NCI-H510A (cell line): ENCODE measurements at regions not wholly inside any gene's neighbourhood (a gene's known extent, or its start where the extent isn't known, plus 50 kb on each side); places are given as distances from the start of the nearest gene placed in this dataset.
"Not testable (repeated sequence)": the region's sequence is repeated elsewhere in the genome, so short reads cannot be mapped to it uniquely, and the experiment has no call there.

Experiments
- DNase-seq: peaks from one replicate; lab custom pipeline; 2025; lab: John Stamatoyannopoulos, UW

DNA sequence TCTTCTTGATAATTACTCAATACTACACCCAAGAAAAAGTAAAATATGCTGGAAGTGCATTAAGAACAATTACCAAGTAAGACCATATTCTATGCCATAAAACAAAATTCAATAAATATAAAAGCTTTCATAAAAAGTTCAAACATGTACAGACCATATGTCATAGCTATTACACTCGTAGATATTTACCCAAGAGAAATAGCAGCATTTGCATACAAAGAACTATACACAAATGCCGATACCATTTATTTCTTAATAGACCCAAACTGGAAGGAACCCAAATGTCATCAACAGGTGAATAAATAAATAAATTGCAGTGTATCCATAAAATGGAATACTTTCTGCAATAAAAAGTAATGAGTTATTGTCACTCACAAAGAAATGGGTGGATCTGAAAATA, 78.3 kb upstream of the SLC16A7 start:
- no peak for DNase-seq

DNA sequence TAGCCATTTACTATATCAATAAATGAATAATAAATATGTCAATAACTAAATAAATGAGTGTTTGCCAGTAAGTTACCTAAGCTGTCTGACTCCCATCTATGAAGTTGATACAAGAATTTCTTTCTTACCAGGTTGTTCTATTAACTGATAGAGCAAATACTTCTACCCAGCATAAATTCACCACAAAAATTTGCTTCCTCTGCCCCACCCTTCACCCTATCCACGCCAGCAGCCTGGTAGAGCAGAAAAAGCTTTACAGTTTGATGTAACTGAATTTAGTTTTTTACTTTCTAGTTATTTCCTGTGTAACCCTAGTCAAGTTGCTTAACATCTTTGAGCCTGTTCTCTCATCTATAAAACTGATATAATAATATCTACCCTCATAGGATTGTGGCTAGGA, 94.9 kb upstream of the SLC16A7 start:
- DNase-seq: no peak

DNA sequence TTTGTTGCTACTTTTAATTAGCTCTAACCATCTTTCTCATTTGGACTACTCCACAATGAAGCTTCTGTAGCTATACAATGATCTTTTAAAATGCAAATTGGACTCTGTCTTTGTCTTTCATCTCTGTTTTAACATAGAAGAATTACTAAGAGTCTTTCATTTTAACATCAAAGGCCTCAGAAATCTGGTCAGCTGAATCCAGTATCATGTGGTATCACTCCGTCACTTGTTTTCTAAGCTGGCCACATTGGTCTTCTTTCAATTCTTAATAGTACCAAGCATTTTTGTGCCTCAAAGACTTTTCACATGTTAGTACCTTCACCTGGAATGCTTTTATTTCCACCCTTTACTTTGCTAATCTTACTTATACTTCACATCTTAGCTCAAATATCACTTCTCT, 95.5 kb upstream of the SLC16A7 start:
- no peak for DNase-seq

DNA sequence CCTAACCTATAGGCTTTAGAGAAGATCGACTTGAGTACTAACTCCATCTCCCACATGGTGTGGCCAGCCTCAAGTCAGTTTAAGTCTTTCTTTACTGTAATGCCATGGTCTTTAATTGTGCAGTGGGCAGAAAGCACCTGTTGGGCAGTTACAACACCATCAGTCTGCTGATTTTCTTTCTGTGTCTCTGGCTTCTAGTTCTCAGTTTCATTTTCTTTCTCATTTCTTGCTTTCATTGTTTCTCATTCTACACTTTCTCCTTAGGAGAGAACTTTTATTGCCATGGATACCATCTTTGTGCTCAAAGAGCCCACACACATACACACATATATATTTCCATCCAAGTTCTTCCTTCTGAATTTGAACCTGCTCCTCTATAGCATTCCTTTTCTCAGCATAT, 96.1 kb upstream of the SLC16A7 start:
- DNase-seq: no peak

DNA sequence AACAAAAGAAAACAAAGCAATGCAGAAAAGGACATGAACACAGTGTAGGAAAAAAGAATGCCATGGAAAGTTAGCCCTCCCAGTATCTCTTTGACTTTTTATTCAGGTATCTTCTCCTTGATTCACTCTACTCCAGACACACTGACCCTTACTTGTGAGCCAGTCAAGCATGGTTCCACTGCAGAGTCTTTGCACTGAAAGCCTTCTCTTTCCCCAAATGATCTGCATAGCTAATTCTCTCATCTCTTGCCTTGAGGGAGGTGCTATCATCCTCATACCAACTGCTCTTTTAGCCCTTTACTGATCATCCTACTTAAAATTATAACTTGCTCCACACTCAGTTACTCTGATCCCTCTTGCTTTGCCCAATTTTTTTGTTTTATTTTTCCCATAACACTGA, 101.2 kb upstream of the SLC16A7 start:
- no peak for DNase-seq

DNA sequence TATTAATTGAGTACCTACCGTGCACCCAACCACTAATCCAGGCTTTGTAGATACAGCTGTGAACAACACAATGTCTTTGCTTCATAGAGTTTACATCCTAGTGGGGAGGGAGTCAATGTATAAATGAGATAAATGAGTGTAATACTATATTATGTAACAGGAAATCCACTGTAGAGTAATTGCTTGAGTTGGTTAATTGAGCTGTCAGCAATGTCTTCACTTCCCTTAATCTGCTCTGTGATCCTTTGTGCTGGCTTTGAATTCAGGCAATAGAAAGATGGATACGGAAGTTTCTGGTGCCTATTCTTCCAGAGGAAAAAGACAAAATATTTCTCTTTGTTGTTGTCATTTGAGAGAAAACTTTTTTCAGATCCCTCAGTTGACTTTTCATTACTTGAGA, 104.0 kb upstream of the SLC16A7 start:
- no peak for DNase-seq

DNA sequence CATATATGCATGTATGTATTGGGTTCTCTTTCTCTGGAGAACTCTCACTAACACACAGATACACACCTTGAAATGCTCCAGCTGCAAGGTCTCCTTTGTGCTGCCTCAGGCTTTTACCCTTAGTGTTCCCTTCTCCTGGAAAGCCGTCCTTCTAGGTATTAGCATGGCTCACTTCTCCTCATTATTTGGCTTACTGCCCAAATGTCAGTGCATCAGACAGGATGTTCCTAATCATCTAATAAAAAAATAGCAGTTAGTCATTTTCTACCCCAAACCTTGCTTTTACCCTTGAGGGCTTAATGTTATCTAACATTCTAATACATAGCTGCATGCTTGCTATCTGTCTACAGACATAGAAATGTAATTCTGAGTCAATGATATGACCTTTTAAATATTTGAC, 109.0 kb upstream of the SLC16A7 start:
- no peak for DNase-seq

DNA sequence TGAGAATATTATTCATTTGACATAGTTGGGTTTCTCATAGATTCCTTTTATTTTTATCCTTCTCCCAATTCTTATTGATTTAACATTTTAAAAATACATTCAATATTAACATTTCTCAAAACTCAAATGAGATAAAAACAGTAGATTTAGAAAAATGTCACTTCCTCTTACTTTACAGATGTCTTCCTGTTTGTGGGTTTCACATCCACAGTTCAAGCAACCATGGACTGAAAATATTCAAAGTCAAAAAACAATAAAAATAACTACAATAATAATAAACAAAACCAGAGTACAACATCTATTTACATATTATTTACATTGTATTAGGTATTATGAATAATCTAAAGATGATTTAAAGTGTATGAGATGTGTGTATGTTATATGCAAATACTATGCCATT, 111.3 kb upstream of the SLC16A7 start:
- DNase-seq: no peak

DNA sequence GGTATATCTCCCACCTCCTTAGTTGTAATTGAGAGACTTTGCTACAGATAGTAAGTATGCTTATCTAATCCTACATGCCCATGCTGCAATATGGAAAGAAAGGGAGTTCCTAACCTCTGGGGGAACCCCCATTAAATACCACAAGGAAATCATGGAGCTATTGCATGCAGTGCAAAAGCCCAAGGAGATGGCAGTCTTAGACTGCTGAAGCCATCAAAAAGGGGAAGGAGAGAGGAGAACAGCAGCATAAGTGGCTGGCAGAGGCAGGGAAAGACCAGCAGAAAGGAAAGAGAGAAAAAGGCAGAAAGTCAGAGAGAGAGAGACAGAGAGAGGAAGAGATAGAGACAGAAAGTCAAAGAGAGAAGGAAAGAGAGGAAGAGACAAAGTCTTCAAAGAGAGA, 121.6 kb upstream of the SLC16A7 start:
- not testable (repeated sequence) for DNase-seq

DNA sequence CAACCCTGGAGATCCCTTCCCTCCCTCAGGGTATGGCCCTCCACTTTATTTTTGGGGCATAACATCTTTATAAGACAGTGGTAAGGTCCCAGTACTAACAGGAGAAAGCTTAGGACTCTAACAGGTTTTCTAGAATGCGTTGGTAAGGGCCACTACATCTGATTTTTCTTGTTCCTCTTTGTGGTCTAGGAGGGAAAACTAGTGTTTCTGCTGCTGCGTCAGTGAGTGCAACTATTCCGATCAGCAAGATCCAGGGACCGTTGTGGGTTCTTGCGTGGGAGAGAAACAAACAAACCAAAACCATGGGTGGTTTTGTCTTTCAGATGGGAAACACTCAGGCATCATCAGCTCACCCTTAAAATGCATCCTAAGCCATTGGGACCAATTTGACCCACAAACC, 123.6 kb upstream of the SLC16A7 start:
- DNase-seq: no peak

DNA sequence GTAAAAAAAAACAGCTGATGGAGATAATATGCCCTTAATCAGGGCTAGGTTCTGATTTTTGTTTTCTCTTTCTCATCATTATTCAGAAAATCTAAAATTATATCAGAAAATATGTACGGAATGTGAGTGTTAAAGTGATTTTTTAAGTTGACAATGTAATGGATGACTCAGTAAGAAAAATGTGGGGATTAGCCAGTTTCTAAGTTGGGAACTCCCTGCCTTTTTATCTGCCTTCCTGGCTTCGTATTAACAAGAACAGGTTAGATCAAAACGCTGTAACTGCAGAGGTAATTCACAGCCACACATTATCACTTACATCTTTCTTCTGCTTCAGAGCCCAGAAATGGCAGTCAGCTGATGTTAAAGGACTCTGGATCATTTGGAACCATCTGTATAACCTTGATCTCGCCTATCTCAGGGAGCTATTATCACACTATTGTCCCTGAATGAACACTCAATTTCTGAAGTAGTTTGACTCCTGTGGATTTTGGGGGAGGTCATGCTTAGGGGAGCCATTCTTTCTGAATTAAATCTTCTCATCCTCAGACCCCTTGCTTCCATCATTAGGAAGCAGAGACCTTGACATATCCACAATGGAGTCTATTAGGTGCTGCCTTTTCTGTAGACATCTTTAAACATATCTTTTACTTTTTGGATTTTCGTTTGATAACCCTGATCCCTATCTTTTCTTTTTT, 135.7 kb upstream of the SLC16A7 start:
- DNase-seq: no peak

DNA sequence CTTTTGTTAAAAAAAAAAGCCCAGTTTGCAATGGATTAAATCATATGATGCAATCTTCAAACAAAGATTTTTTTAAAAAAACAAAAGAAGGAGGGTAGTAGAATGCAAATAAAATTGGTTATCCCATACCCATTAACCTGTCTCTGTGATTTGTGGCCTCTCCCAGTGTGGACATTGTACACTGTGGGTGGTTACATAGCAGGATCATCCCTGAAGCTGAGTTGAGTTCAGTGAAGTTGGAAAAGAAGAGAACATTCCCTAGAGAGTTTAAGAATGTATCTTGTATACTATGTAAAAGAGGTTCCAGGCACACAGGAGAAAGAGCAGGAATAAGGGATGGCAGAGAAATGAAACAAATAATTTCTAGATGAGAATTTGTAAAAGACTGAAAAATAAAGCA, 142.4 kb upstream of the SLC16A7 start:
- no peak for DNase-seq

DNA sequence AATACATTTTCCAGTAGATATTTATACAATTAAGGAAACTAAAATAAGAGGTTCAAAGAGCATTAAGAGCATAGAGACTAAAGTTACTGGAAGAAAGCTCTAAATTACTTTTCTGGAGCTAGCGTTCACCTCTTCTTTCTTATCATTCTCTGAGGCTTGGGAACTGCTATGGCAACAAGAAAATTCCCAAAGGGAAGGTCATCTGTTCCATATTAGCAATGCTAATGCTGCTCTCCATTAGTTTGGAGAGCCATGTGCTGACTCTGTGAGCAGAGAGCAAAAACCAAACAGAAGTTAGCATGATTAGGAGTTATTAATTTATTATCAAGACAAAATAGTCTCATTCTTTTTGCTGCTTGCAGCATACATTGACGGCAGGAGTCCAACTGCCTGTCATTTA, 143.1 kb upstream of the SLC16A7 start:
- DNase-seq: no peak

DNA sequence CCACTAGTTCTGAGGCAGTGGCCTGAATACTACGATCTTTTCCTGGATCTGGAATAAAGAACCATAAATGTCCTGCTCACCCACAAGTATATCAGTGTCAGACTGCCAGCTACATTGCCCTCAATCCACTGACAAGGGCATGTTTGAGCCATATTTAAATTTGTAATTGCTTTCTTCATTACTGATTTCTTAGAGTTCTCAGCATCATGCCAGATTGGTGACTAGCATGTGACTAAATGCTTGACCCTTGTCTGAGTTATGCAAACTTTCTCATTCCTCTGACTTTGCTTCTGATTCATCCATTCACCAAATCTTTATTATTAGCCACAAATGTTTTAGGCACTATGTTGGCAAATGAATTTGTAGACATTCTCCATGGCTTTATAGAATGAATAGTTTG, 143.6 kb upstream of the SLC16A7 start:
- no peak for DNase-seq

DNA sequence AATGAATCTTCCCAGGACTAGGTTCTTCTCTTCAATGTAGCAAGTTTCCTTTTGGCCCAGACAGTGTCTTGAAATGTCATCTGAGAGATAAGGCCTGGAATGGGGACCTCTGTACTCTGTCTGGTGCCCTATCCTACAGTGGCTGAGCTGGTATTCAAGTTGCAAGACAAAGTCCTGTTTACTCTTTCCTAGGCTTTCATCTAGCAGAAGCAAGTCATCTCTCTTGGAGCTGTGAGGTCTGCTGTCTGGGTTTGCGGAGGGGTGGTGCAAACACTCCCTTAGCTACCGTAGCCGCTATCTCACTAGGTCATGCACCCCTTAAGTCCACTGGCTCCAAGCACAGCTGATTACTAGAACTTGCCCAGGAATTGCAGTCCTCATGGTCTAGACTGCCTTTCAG, 149.7 kb upstream of the SLC16A7 start:
- DNase-seq: no peak

DNA sequence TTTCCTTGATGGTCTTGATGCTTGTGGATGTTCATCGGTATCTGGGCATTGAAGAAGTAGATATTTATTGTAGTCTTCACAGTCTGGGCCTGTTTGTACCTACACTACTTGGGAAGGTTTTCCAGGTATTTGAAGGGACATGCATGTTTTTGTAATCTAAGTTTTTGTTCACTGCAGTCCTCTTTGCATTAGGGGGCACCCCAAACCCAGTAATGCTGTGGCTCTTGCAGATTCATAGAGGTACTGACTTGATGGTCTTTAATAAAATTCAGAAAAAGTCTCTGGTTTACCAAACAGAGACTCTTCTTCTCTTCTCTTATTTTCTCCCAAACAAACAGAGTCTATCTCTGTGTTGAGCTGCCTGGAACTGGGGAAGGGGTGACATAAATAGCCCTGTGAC, 150.9 kb upstream of the SLC16A7 start:
- DNase-seq: no peak

DNA sequence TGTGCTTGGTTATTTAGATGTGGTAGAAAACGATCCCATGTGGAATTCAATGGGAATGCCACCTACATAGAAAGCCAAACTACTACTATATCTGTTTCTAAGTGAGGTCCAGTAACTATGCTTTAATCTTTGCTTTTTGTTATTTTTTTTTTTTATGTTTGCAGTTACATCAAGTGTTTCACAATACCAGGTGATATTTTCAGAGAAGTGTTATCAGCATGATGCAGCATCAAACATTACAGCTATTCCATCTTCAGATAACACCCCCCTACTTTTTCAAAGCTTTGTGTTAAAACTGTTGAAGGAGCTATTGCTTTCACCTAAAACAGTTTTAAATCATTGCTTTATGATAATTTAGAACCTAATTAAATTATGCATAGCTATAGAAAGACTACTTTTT, 163.8 kb upstream of the SLC16A7 start:
- DNase-seq: no peak

DNA sequence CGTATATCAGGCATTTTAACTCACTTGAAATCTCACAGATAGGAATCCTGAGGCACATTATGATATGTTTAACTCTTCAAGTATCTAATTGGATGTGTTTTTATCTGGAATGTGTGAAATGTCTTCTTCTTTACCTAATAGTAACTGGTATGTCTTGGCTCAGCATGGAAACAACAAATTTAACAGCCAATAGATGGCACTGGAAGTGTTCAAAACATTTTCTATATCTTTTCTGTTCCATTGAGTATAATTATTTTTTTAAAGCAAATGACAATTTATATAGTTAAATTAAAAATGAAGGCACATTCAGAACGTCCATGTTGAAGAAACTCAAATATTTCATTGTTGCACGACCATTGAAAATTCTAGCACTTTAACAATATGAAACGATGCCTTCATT, 164.6 kb upstream of the SLC16A7 start:
- no peak for DNase-seq

DNA sequence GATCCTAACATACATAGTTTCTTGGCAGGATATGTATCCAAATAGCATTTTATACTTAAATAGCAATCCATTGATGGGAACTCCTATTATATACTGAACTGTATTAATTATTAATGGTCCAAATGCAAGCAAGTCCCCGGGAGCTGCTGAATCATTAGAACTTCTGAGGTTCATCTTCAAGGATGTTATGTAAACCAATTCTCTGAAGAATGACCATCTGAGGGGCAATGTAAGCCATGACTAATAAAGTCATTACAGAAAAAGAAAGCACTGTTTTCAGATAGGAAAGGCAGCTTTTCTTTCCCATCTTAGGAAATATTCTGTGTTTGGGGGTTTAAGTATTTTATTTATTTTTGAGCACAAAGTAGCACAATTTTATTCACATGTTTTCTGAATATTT, 166.1 kb upstream of the SLC16A7 start:
- no peak for DNase-seq

DNA sequence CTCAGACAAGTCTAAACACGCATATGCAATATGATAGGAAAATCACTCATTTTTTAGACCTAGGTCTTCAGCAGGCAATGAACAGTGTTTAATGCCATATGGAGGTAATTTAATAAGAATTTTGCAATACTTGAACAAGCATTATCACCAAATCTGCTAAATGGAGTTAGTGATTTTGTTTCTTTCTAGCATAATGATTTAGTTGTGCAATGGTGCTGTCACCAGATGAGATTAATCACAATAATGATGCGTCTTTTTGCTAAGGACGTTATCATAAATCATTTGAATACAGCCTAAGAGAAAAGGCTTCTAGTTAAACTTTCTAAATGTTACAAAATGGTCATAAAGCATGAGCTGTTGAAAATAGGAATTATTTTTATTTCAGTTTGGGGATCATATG, 170.0 kb upstream of the SLC16A7 start:
- no peak for DNase-seq

DNA sequence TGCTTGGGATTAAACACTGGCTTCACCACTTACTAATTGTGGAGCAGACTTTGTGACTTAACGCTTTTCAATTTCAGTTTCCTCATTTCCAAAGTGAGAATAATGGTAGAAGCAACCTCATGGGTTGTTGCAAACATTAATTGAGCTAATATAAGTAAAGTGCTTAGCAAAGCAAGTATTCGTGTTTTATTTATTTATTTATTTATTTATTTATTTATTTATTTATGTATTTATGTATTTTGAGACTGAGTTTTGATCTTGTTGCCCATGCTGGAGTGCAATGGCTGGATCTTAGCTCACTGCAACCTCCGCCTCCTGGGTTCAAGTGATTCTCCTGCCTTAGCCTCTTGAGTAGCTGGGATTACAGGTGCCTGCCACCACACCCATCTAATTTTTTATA, 171.2 kb upstream of the SLC16A7 start:
- DNase-seq: not testable (repeated sequence)

DNA sequence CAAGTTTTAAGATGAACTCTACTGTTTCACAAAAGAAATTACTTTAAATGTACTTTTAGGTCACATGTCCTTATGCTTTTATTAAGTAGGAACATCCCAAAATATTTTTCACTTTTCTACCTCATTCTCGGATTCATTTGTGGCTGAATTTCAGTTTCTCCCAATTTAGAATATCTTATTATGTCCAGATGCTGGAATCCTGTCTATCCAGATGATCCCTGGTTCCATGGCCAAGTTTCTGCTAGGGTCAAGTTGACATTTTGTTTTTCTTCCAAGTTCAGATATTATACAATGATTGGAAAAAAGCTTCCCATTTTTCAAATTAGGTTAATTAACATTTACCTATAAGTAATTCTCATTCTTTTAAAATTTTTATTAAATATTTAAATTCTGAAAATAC, 181.8 kb upstream of the SLC16A7 start:
- DNase-seq: no peak

DNA sequence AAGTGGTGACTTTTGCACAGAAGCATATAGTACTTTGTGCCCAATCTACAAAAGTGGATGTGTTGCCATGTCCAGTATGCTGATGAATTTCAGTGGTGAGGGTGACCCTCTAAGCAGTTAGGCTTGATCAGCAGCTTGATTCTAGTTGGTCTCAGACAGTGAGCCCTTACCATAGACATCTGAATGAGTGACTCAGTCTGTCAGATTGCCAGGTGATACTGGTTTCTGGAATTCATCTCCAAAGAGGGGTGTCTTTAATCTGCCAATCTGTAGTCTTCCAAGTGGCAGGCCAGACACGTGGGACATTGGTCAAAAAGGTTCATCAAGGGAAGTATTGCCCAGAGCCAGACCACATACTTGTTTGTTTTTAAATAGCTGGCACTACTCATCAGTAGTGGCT, 187.4 kb upstream of the SLC16A7 start:
- DNase-seq: no peak

DNA sequence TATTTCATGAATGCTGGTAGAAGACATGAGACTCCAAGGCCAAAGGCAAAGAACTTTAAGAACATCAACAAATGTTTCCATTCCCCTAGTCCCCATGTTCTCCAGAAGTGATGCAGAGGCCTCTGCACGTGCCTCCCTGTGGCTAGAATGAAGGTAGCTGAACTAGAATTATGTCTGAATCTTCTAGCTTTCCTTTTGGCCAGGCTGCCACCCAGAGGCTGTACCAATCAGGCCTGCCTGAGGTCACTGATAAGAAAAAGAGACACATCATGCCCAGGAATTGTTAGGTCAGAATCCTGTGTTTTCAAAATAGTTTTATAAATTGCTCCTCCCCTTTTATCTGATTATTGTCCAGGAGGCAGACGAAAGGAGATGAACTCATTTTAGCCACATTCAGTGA, 188.0 kb upstream of the SLC16A7 start:
- DNase-seq: no peak

DNA sequence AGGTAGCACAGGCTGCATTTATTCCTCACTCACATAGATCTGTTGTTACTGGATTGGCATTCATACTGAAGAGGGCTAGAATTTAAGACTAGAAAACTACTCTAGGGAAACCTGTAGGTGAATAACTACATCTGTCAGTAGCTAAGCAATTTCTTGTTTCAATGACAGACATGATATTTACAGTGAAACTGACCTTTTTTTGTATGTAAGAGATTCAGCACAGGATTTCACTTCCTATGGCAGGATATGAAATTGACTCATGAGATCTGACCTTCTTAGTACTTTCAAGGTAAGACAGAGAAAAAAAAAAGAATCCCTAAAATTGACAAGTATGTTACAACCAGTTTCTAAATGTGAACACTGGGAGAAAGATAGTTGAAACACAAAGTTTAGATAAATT, 189.8 kb upstream of the SLC16A7 start:
- DNase-seq: no peak
